Stimulated activated CD4-positive, alpha-beta T cell treated with anti-CD3 and anti-CD28 coated beads, Interleukin-12 subunit alpha, Interleukin-12 subunit beta, amount 100 ng/mL, for 24 hours (primary cell): ENCODE measurements at regions not wholly inside any gene's neighbourhood (a gene's known extent, or its start where the extent isn't known, plus 50 kb on each side); places are given as distances from the start of the nearest gene placed in this dataset.

ENCODE experiments used
- DNase-seq, 2 experiments: peaks; one replicate each; pipeline ENCODE4 v3.0.0-alpha.2; 2020; ENCODE audit warnings: low read depth in 2 of 2

GRCh38 chr1:24986372-24986965 lies 56.4 kb upstream of the RUNX3 start:
- no peak for DNase-seq

- DNase-seq, result no peak
These were observed 55.7 kb upstream of the RUNX3 start for GRCh38 chr1:24985737-24986136.

GRCh38 chr1:24984800-24985522 lies 54.9 kb upstream of the RUNX3 start:
- DNase-seq, result no peak

GRCh38 chr1:24984300-24984699 lies 54.2 kb upstream of the RUNX3 start:
- DNase-seq, result no peak

DNA sequence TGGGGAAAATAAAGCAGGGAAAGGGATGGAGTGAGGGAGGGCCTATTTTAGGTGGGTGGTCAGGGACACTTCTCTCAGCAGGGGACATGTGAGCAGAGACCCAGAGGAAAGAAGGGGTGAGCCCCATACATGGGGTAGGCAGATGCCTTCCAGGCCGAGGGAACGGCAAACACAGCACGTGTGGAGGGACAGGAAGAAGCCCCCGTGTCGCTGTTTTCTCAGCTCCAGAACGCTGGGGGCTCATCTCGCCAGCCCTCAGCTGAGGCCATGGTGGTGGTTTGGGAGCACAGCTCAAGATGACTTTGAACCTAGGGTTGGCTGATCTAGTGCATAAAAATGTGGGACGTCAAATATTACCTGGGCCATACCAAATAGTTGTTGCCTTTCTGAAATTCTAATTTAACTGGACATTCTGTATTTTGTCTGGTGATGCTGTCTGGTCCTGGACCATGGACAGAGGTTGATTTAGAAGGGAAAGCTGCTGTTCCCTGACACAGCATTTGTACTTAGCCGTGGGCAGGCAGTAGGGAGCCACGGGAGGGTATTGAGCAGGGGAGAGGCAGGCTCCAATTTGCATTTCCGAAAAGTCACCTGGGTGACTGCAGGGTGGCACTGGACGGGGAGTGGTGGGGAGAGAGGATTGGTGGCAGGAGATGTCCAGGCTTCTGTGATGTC lies 53.1 kb upstream of the RUNX3 start:
- no peak for DNase-seq

GRCh38 chr1:24981631-24982005 lies 51.5 kb upstream of the RUNX3 start:
- no peak for DNase-seq

DNA sequence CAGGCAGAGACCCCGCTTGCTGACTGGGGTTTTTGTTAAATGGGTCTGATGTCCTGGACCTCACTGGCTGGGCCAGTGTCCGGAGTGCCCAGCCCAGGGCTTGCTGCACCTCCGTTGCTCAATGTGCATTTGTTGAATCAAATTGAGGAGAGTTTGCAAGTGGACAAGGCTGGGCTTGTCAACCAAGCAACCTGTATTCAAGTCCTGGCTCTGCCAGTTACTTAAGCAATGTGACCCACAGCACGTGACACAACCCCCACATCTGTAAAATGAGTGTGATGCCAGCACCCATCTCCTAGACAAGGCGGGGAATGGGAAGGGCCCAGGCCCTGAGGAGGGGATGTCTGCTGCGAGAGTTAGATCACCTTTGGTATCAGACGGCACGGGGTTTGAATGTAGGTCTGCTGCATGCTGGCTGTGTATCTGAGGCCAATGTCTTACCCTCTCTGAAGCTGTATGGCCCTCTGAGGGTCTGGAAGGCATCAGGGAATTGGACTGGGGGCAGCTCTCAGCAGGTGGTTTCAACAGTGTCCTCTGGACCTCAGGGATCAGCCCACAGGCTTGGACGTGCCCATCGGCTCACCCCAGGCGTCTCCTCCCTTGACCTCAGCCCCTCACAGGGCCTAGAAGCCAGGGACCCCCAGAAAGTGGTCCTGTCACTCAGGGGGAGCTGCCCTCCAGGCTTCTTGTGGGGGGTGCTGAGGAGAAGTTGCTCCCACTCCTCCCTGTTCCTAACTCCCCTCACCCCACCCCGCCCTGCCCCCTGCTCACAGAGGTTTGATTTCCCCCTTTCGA lies 51.0 kb upstream of the RUNX3 start:
- no peak for DNase-seq
